K562 (cell line): ENCODE measurements at regions not wholly inside any gene's neighbourhood (a gene's known extent, or its start where the extent isn't known, plus 50 kb on each side); places are given as distances from the start of the nearest gene placed in this dataset.

ENCODE experiments used
- CTCF ChIP-seq, 3 experiments: IDR thresholded peaks in 2 of 3; conservative IDR thresholded peaks in 1 of 3; 2 replicates each; pipeline ENCODE4 v1.5.1; 2011 to 2012; ENCODE audit warnings: low read length in 3 of 3, mild to moderate bottlenecking in 3 of 3, control low read depth in 2 of 3, improper control_type of control experiment in 1 of 3, inconsistent platforms in 1 of 3, low read depth in 1 of 3, mixed read lengths in 1 of 3, moderate library complexity in 1 of 3; ENCODE audit not compliant: insufficient read depth in 2 of 3
- EP300 ChIP-seq: IDR thresholded peaks from 2 replicates; pipeline ENCODE4 v1.6.1; 2012; ENCODE audit warnings: low read length, improper control_type of control experiment
- FOXA1 ChIP-seq: fragments of 450-650 bp; IDR thresholded peaks from 2 replicates; pipeline ENCODE4 v1.6.1; 2016; ENCODE audit warnings: mild to moderate bottlenecking, borderline replicate concordance
- KHSRP ChIP-seq: fragments of 450-650 bp; IDR thresholded peaks from 2 replicates; pipeline ENCODE4 v1.6.1; 2017
- MTF1 ChIP-seq: fragments of 250-450 bp; sonication (Bioruptor Pico); IDR thresholded peaks from 2 replicates; pipeline ENCODE4 v1.9.0; 2021; ENCODE audit warnings: moderate library complexity, mild to moderate bottlenecking, inconsistent platforms, borderline replicate concordance
- PHB2 ChIP-seq: fragments of 450-650 bp; IDR thresholded peaks from 2 replicates; pipeline ENCODE4 v1.6.1; 2017; ENCODE audit warnings: low read depth
- POLR2AphosphoS5 ChIP-seq: IDR thresholded peaks from 2 replicates; pipeline ENCODE4 v1.6.1; 2011; ENCODE audit warnings: mild to moderate bottlenecking, low read depth, low read length, moderate library complexity; ENCODE audit not compliant: control insufficient read depth, insufficient read depth
- SMARCC2 ChIP-seq: fragments of 450-650 bp; IDR thresholded peaks from 2 replicates; pipeline ENCODE4 v1.6.1; 2017; ENCODE audit warnings: antibody characterized with exemption, moderate library complexity, mild to moderate bottlenecking, low read depth
- SMC3 ChIP-seq: conservative IDR thresholded peaks from 2 replicates; pipeline ENCODE4 v1.6.1; 2011; ENCODE audit warnings: low read depth, low read length, improper control_type of control experiment; ENCODE audit not compliant: insufficient read depth
- USF1 ChIP-seq: sonication (generic); formaldehyde crosslinking; IDR thresholded peaks from 2 replicates; pipeline ENCODE4 v1.9.0; 2022; ENCODE audit warnings: mild to moderate bottlenecking, missing genetic modification reagents
- ZBTB1 ChIP-seq: sonication (generic); formaldehyde crosslinking; IDR thresholded peaks from 2 replicates; pipeline ENCODE4 v1.8.1; 2023; ENCODE audit warnings: missing genetic modification reagents, low read depth, mild to moderate bottlenecking, borderline replicate concordance
- ZNF232 ChIP-seq: sonication (generic); formaldehyde crosslinking; IDR thresholded peaks from 2 replicates; pipeline ENCODE4 v1.8.0; 2022; ENCODE audit warnings: mild to moderate bottlenecking, missing genetic modification reagents
- ZZZ3 ChIP-seq: fragments of 450-650 bp; IDR thresholded peaks from 2 replicates; pipeline ENCODE4 v1.6.1; 2016; ENCODE audit warnings: antibody characterized with exemption, mild to moderate bottlenecking, moderate library complexity

- TF ChIP-seq FOXA1 (no peak), POLR2AphosphoS5 (no peak), EP300 (no peak), MTF1 (CRISPR knock-in tag) (no peak), PHB2 (no peak), ZNF232 (CRISPR knock-in tag) (no peak), ZBTB1 (CRISPR knock-in tag) (no peak), KHSRP (no peak), CTCF (IDR thresholded peaks at IDR 0.05 in 2 of 3, conservative IDR thresholded peaks at IDR 0.05 in 1 of 3; ENCODE audit: insufficient read depth in 2 of 3, low read depth in 1 of 3, low read length in 3 of 3) (no peak), ZZZ3 (no peak), SMARCC2 (no peak), SMC3 (no peak), USF1 (CRISPR knock-in tag) (no peak)
Observed at GRCh38 chr5:163747586-163747985, 242.2 kb downstream of the MAT2B start.
